ENCODE measurements at regions not wholly inside any gene's neighbourhood (a gene's known extent, or its start where the extent isn't known, plus 50 kb on each side); places are given as distances from the start of the nearest gene placed in this dataset.
"Not testable (repeated sequence)": the region's sequence is repeated elsewhere in the genome, so short reads cannot be mapped to it uniquely, and the experiment has no call there.

- H3K27me3 ChIP-seq (ENCODE audit: control insufficient read depth, insufficient read depth, low read length); H3K36me3 ChIP-seq (ENCODE audit: control insufficient read depth, insufficient read depth, low read length); FAIRE-seq; H3K4me3 ChIP-seq (ENCODE audit: low read depth, low read length); DNase-seq (ENCODE audit: low read depth): not testable (repeated sequence)
These were observed 504.2 kb downstream of the TUBA3C start for GRCh38 chr13:18677403-18677802.

- DNase-seq (ENCODE audit: low read depth); FAIRE-seq; H3K27me3 ChIP-seq (ENCODE audit: control insufficient read depth, insufficient read depth, low read length); H3K36me3 ChIP-seq (ENCODE audit: control insufficient read depth, insufficient read depth, low read length); H3K4me3 ChIP-seq (ENCODE audit: low read depth, low read length): not testable (repeated sequence)
These were observed 506.4 kb downstream of the TUBA3C start for GRCh38 chr13:18675268-18675667.

- not testable (repeated sequence) for FAIRE-seq; H3K27me3 ChIP-seq (ENCODE audit: control insufficient read depth, insufficient read depth, low read length); DNase-seq (ENCODE audit: low read depth); H3K36me3 ChIP-seq (ENCODE audit: control insufficient read depth, insufficient read depth, low read length); H3K4me3 ChIP-seq (ENCODE audit: low read depth, low read length)
These were observed 507.8 kb downstream of the TUBA3C start for GRCh38 chr13:18673794-18674193.

GRCh38 chr13:18666585-18666984, 515.0 kb downstream of the TUBA3C start:
- H3K4me3 ChIP-seq (ENCODE audit: low read depth, low read length); FAIRE-seq; H3K27me3 ChIP-seq (ENCODE audit: control insufficient read depth, insufficient read depth, low read length); H3K36me3 ChIP-seq (ENCODE audit: control insufficient read depth, insufficient read depth, low read length); DNase-seq (ENCODE audit: low read depth): not testable (repeated sequence)

GRCh38 chr13:18665716-18666115, 515.9 kb downstream of the TUBA3C start:
- FAIRE-seq; DNase-seq (ENCODE audit: low read depth); H3K36me3 ChIP-seq (ENCODE audit: control insufficient read depth, insufficient read depth, low read length); H3K4me3 ChIP-seq (ENCODE audit: low read depth, low read length); H3K27me3 ChIP-seq (ENCODE audit: control insufficient read depth, insufficient read depth, low read length): not testable (repeated sequence)

- FAIRE-seq; H3K36me3 ChIP-seq (ENCODE audit: control insufficient read depth, insufficient read depth, low read length); H3K4me3 ChIP-seq (ENCODE audit: low read depth, low read length); H3K27me3 ChIP-seq (ENCODE audit: control insufficient read depth, insufficient read depth, low read length); DNase-seq (ENCODE audit: low read depth): not testable (repeated sequence)
These were observed 516.5 kb downstream of the TUBA3C start for GRCh38 chr13:18665124-18665523.

- not testable (repeated sequence) for H3K36me3 ChIP-seq (ENCODE audit: control insufficient read depth, insufficient read depth, low read length); H3K4me3 ChIP-seq (ENCODE audit: low read depth, low read length); H3K27me3 ChIP-seq (ENCODE audit: control insufficient read depth, insufficient read depth, low read length); DNase-seq (ENCODE audit: low read depth); FAIRE-seq
These were observed 518.4 kb downstream of the TUBA3C start for GRCh38 chr13:18663222-18663621.

- not testable (repeated sequence) for FAIRE-seq; DNase-seq (ENCODE audit: low read depth); H3K36me3 ChIP-seq (ENCODE audit: control insufficient read depth, insufficient read depth, low read length)
These were observed 537.9 kb downstream of the TUBA3C start for GRCh38 chr13:18643644-18644172.

GRCh38 chr13:18628928-18629327, 552.7 kb downstream of the TUBA3C start:
- not testable (repeated sequence) for H3K36me3 ChIP-seq (ENCODE audit: control insufficient read depth, insufficient read depth, low read length); H3K27me3 ChIP-seq (ENCODE audit: control insufficient read depth, insufficient read depth, low read length); DNase-seq (ENCODE audit: low read depth); FAIRE-seq; H3K4me3 ChIP-seq (ENCODE audit: low read depth, low read length)

More at GRCh38 chr13:18643644-18644172, 537.9 kb downstream of the TUBA3C start:
- not testable (repeated sequence) for H3K4me3 ChIP-seq (ENCODE audit: low read depth, low read length); H3K27me3 ChIP-seq (ENCODE audit: control insufficient read depth, insufficient read depth, low read length)

- Histone ChIP-seq H3K4me3 (ENCODE audit: low read depth, low read length) (no peak overlapping the region), H3K36me3 (ENCODE audit: control insufficient read depth, insufficient read depth, low read length) (no peaks in the 10 kb centered on the region), H3K27me3 (ENCODE audit: control insufficient read depth, insufficient read depth, low read length) (no peaks in the 10 kb centered on the region)
- no peak for FAIRE-seq
- DNase-seq (ENCODE audit: low read depth), result no peak
- TF ChIP-seq CTCF (IDR thresholded peaks at IDR 0.05; ENCODE audit: insufficient read depth, low read length, severe bottlenecking), result no peak
These were observed 553.2 kb downstream of the TUBA3C start for GRCh38 chr13:18628428-18628827.

GRCh38 chr13:18624061-18624460, 557.6 kb downstream of the TUBA3C start:
- H3K4me3 ChIP-seq (ENCODE audit: low read depth, low read length); H3K27me3 ChIP-seq (ENCODE audit: control insufficient read depth, insufficient read depth, low read length); DNase-seq (ENCODE audit: low read depth); FAIRE-seq; H3K36me3 ChIP-seq (ENCODE audit: control insufficient read depth, insufficient read depth, low read length): not testable (repeated sequence)

- peak; percentile 40 for FAIRE-seq
- DNase-seq (ENCODE audit: low read depth); H3K36me3 ChIP-seq (ENCODE audit: control insufficient read depth, insufficient read depth, low read length); H3K4me3 ChIP-seq (ENCODE audit: low read depth, low read length); H3K27me3 ChIP-seq (ENCODE audit: control insufficient read depth, insufficient read depth, low read length): not testable (repeated sequence)
These were observed 563.2 kb downstream of the TUBA3C start for GRCh38 chr13:18618442-18618841.

GRCh38 chr13:18610476-18610875, 571.1 kb downstream of the TUBA3C start:
- not testable (repeated sequence) for DNase-seq (ENCODE audit: low read depth); H3K4me3 ChIP-seq (ENCODE audit: low read depth, low read length); H3K36me3 ChIP-seq (ENCODE audit: control insufficient read depth, insufficient read depth, low read length); H3K27me3 ChIP-seq (ENCODE audit: control insufficient read depth, insufficient read depth, low read length); FAIRE-seq

- not testable (repeated sequence) for H3K27me3 ChIP-seq (ENCODE audit: control insufficient read depth, insufficient read depth, low read length); FAIRE-seq; DNase-seq (ENCODE audit: low read depth); H3K36me3 ChIP-seq (ENCODE audit: control insufficient read depth, insufficient read depth, low read length); H3K4me3 ChIP-seq (ENCODE audit: low read depth, low read length)
These were observed 572.3 kb downstream of the TUBA3C start for GRCh38 chr13:18609371-18609770.

Data from bronchial epithelial cell (primary cell).